ENCODE measurements at regions not wholly inside any gene's neighbourhood (a gene's known extent, or its start where the extent isn't known, plus 50 kb on each side); places are given as distances from the start of the nearest gene placed in this dataset.

- WGBS, 10 experiments, result 17 to 100% (median 89%) methylated on average over 1 to 6 of the region's 6 CpGs; no CpG with 5 or more reads in 2 of the 10 experiments
- ATAC-seq (replicated peaks in 6 of 8), result no peak
- no peak overlapping the region for H3K4me3 ChIP-seq
- H3K27ac ChIP-seq, result no peak overlapping the region
- in situ Hi-C loops (cut with MboI; ENCODE audit: low pct_unique_long_range_greater_than_20kb in 2 of 9, low sequenced_read_pairs in 9 of 9, unreplicated experiment in 9 of 9), result loop anchor here in 1 of 9 experiments (25.0 kb wide), 1 partner anchor 1314 kb away; no protein-coding TSS in a partner anchor
- peaks cover 11 to 16% of the 10 kb centered on the region in 2 donors for H3K4me1 ChIP-seq (replicated peaks in 1 of 2)
Observed at GRCh38 chr6:18748314-18748713, 361.2 kb downstream of the RNF144B start.

GRCh38 chr6:18752278-18753068 lies 365.3 kb downstream of the RNF144B start:
- peaks cover 13 to 20% of the 10 kb centered on the region in 2 donors for H3K4me1 ChIP-seq (replicated peaks in 1 of 2)
- peak in 5 of 8 experiments; percentile 56 to 93 (median 65) for ATAC-seq (replicated peaks in 6 of 8)
- H3K4me3 ChIP-seq, result no peak overlapping the region
- in situ Hi-C loops (cut with MboI; ENCODE audit: low pct_unique_long_range_greater_than_20kb in 2 of 9, low sequenced_read_pairs in 9 of 9, unreplicated experiment in 9 of 9), result no loop called here
- H3K27ac ChIP-seq, result peak overlapping the region in 1 of 2 donors; percentile 57
- 20 to 63% (median 39%) methylated on average over 1 to 5 of the region's 5 CpGs for WGBS, 10 experiments

DNA sequence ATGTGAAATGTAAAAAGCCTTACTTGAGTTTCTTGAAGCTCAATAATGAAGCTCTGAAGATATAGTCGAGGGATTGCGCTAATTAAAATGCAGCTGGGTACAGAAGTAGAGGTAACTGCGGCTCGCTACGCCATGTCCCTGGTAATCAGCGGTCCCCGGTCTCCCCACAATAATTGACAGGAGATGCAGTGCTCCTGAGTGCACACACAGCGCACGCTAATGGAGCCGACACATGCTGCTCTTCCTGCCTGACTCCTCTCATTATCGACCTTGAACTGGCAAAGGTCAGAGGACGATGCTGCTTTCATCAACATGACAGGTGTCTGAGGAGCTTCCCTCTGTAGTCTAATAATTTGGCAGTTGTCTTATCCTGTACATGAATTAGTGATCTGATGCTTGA lies 365.9 kb downstream of the RNF144B start:
- Histone ChIP-seq H3K4me1 (replicated peaks in 1 of 2) (peaks cover 13 to 20% of the 10 kb centered on the region in 2 donors), H3K4me3 (no peak overlapping the region), H3K27ac (peak overlapping the region in 1 of 2 donors; percentile 57)
- ATAC-seq (replicated peaks in 6 of 8), result peak in 5 of 8 experiments; percentile 40 to 70 (median 67)
- in situ Hi-C loops (cut with MboI; ENCODE audit: low pct_unique_long_range_greater_than_20kb in 2 of 9, low sequenced_read_pairs in 9 of 9, unreplicated experiment in 9 of 9), result no loop called here
- WGBS, 10 experiments, result 20 to 84% (median 67%) methylated on average over 1 to 7 of the region's 12 CpGs; no CpG with 5 or more reads in 2 of the 10 experiments

DNA sequence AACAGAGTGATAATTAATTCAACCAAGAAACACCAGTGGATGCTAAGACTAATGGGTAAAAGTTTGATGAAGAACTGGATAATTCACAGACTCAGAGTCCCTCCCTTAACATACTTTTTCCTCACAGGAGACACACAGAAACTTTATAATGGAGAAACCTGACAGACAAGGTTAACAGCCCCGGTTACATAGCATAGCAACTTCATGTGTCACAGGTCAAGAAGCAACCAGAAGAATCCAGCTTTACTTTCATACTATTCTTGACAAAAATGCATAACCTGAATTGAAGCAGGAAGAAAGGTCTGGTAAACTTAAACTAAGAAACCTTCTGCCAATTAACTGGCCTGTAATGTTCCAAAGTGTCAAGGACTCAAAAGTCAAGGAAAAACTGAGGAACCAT lies 375.9 kb downstream of the RNF144B start:
- H3K4me1 ChIP-seq (replicated peaks in 1 of 2), result no peaks in the 10 kb centered on the region
- H3K4me3 ChIP-seq, result no peak overlapping the region
- H3K27ac ChIP-seq, result no peak overlapping the region
- ATAC-seq (replicated peaks in 6 of 8), result no peak
- 0 to 100% (median 59%) methylated on average over 1 of the region's 1 CpG; no CpG with 5 or more reads in 2 of the 10 experiments for WGBS, 10 experiments
- in situ Hi-C loops (cut with MboI; ENCODE audit: low pct_unique_long_range_greater_than_20kb in 2 of 9, low sequenced_read_pairs in 9 of 9, unreplicated experiment in 9 of 9), result no loop called here

DNA sequence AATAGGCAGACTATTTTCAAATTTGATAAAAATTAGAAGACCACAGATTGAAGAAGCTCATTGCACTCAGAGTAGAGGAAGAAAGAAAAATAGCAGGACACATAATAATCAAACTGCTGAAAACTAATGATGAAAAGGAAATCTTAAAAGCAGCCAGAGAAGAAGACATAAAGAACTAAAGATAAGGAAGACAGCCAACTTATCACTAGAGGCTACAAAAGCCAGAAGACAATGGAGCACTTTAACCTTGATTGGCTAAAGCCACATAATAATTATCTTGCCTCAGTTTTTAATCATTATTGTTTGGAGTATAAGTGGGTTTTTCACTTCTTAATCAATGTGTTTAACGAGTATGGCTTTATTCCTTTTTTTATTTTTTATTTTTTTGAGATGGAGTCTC lies 397.6 kb downstream of the RNF144B start:
- in situ Hi-C loops (cut with MboI; ENCODE audit: low pct_unique_long_range_greater_than_20kb in 2 of 9, low sequenced_read_pairs in 9 of 9, unreplicated experiment in 9 of 9), result no loop called here
- ATAC-seq (replicated peaks in 6 of 8), result no peak
- H3K27ac ChIP-seq, result no peak overlapping the region
- 0 to 82% (median 37%) methylated on average over 1 of the region's 1 CpG; no CpG with 5 or more reads in 2 of the 10 experiments for WGBS, 10 experiments
- H3K4me1 ChIP-seq (replicated peaks in 1 of 2), result no peaks in the 10 kb centered on the region
- H3K4me3 ChIP-seq, result no peak overlapping the region

DNA sequence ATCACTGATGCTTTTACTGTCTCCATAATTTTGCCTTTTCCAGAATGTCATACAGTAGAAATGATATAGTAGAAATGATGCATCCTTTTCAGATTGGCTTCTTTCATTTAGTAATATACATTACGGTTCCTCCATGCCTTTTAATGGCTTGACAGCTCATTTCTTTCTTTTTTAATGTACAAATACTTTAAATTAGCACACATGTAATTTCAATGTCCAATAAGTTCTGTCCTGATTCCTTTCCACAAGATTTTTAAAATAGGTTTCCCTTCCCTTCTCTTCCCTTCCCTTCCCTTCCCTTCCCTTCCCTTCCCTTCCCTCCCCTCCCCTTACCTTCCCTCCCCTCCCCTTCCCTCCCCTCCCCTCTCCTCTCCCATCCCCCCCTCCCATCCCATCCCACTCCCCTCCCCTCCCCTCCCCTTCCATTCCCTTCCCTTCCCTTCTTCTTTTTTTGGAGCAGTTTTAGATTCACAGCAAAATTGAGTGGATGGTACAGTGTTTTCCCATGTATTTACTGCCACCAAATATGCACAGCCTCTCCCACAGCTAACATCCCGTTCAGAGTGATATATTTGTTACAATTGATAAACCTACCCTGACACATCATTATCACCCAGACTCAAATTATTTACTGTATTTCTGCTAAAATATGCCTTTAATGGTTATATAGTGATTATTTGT lies 398.8 kb downstream of the RNF144B start:
- Histone ChIP-seq H3K4me1 (replicated peaks in 1 of 2) (no peaks in the 10 kb centered on the region), H3K4me3 (no peak overlapping the region), H3K27ac (no peak overlapping the region)
- in situ Hi-C loops (cut with MboI; ENCODE audit: low pct_unique_long_range_greater_than_20kb in 2 of 9, low sequenced_read_pairs in 9 of 9, unreplicated experiment in 9 of 9), result no loop called here
- 0 to 100% (median 76%) methylated on average over 1 to 2 of the region's 2 CpGs; no CpG with 5 or more reads in 4 of the 10 experiments for WGBS, 10 experiments
- ATAC-seq (replicated peaks in 6 of 8), result no peak

- in situ Hi-C loops (cut with MboI; ENCODE audit: low pct_unique_long_range_greater_than_20kb in 2 of 9, low sequenced_read_pairs in 9 of 9, unreplicated experiment in 9 of 9), result no loop called here
- Histone ChIP-seq H3K4me1 (replicated peaks in 1 of 2) (no peaks in the 10 kb centered on the region), H3K27ac (no peak overlapping the region), H3K4me3 (no peak overlapping the region)
- peak in 1 of 8 experiments; percentile 30 for ATAC-seq (replicated peaks in 6 of 8)
- 6 to 76% (median 65%) methylated on average over 2 to 3 of the region's 3 CpGs; no CpG with 5 or more reads in 1 of the 10 experiments for WGBS, 10 experiments
Observed at GRCh38 chr6:18792866-18793265, 405.7 kb downstream of the RNF144B start.

DNA sequence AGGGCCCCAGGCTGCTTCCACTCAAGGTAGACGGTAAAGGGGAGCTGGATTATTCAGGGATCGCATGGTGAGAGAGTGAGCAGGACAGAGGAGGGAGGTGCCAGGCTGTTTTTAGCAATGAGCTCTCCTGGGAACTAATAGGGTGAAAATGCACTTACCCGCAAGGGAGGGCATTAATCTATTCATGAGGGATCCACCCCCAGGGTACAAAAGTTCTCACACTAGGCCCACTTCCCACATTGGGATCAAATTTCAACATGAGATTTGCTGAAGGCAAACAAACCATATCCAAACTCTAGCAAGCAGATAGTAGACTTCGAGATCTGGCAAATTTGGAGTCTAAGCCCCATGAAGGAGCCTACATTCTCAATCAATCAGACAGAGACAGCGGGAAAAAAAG lies 408.6 kb downstream of the RNF144B start:
- in situ Hi-C loops (cut with MboI; ENCODE audit: low pct_unique_long_range_greater_than_20kb in 2 of 9, low sequenced_read_pairs in 9 of 9, unreplicated experiment in 9 of 9), result no loop called here
- H3K27ac ChIP-seq, result no peak overlapping the region

DNA sequence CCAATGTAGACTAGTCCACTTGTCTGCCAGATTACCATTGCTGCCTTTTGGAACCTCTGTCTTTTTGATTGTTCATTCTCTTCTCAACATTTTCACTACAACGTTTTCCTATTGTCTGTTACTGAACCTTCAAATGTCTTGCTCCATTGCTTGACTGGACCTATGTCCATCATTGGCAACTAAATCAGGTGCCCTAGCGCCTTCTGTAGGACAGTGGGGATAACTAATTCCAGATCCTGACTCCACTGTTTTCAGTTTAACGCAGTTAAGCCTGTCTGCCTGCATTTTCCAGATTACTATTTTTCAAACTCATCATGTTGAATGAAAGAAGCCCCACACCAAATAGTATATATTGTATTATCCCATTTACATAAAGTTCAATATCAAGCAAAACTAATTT lies 433.6 kb downstream of the RNF144B start:
- Histone ChIP-seq H3K4me3 (no peak overlapping the region), H3K4me1 (replicated peaks in 1 of 2) (no peaks in the 10 kb centered on the region), H3K27ac (no peak overlapping the region)
- ATAC-seq (replicated peaks in 6 of 8), result no peak
- in situ Hi-C loops (cut with MboI; ENCODE audit: low pct_unique_long_range_greater_than_20kb in 2 of 9, low sequenced_read_pairs in 9 of 9, unreplicated experiment in 9 of 9), result no loop called here
- whole genome bisulfite sequencing, 10 experiments, result 0 to 95% (median 80%) methylated on average over 1 to 3 of the region's 3 CpGs; no CpG with 5 or more reads in 1 of the 10 experiments

More for the DNA sequence above, 408.6 kb downstream of the RNF144B start:
- no peak for ATAC-seq (replicated peaks in 6 of 8)
- 4 to 100% (median 81%) methylated on average over 1 to 5 of the region's 5 CpGs for WGBS, 10 experiments
- no peak overlapping the region for H3K4me3 ChIP-seq
- no peaks in the 10 kb centered on the region for H3K4me1 ChIP-seq (replicated peaks in 1 of 2)

DNA sequence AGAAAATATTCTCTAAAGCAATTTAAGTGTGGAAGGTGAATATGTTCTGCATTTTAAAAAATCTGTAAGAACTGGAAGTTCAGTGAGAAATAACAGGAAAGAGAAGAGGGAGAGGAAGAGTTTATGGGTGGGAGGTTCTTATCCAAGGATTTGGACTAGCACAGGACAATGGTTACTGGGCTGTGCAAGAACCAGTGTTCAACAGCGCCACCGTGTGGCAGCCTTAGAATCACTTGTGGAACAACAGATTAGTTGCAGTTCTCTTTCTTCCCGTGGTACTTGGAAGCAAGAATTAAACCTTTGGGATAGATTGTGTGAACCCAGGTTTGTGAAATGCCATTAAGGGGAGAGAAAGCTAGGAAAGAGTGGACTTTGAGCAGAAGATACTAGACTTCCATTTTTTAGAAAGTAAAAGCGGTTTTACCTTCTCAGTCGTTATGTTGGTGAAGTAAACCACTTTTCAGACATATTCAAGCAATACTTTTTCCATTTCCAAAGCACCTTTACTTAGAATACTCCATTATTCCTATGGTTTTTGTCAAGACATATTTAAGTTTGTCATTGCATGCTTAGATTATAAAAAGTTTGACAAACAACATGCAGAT lies 436.7 kb downstream of the RNF144B start:
- ATAC-seq (replicated peaks in 6 of 8), result no peak
- H3K4me3 ChIP-seq, result no peak overlapping the region
- H3K27ac ChIP-seq, result no peak overlapping the region
- peaks cover 0 to 4% of the 10 kb centered on the region in 2 donors for H3K4me1 ChIP-seq (replicated peaks in 1 of 2)
- WGBS, 10 experiments, result 33 to 92% (median 58%) methylated on average over 3 to 5 of the region's 5 CpGs; no CpG with 5 or more reads in 1 of the 10 experiments
- in situ Hi-C loops (cut with MboI; ENCODE audit: low pct_unique_long_range_greater_than_20kb in 2 of 9, low sequenced_read_pairs in 9 of 9, unreplicated experiment in 9 of 9), result no loop called here

DNA sequence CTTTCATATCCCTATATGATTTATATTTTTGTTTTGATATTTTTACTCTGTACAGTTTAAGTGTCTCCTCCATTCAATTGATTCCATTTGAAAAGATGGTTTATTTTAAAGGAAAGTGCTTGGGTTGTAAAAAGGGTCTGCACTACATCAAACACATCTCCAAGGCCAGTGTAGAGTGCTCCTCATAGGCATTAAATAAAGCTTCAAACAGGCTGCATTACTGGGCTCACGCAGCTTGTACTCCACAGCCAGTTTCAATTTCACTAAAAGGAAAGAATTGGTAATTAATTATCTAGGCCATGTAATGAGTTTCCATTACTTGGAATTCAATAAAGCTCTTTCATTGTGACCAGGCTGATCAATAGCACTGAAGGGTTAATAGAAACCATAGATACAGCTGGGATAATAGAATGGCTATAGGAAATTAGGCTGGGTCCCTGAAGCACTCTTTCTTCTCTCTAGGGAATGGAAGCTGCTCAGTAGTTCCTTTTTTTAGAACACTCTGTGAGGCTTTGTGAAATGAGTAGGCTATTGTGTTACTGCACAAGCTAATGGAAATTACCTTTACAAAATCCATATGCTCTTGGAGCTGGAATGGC lies 442.2 kb downstream of the RNF144B start:
- ATAC-seq (replicated peaks in 6 of 8), result peak in 5 of 8 experiments; percentile 38 to 95 (median 57)
- no peak overlapping the region for H3K27ac ChIP-seq
- H3K4me1 ChIP-seq (replicated peaks in 1 of 2), result peaks cover 0 to 11% of the 10 kb centered on the region in 2 donors
- no peak overlapping the region for H3K4me3 ChIP-seq
- WGBS, 10 experiments, result 0 to 80% (median 45%) methylated on average over 1 of the region's 1 CpG; no CpG with 5 or more reads in 4 of the 10 experiments
- in situ Hi-C loops (cut with MboI; ENCODE audit: low pct_unique_long_range_greater_than_20kb in 2 of 9, low sequenced_read_pairs in 9 of 9, unreplicated experiment in 9 of 9), result no loop called here

GRCh38 chr6:18835976-18836375 lies 448.8 kb downstream of the RNF144B start:
- ATAC-seq (replicated peaks in 6 of 8), result no peak
- no peaks in the 10 kb centered on the region for H3K4me1 ChIP-seq (replicated peaks in 1 of 2)
- H3K27ac ChIP-seq, result no peak overlapping the region
- in situ Hi-C loops (cut with MboI; ENCODE audit: low pct_unique_long_range_greater_than_20kb in 2 of 9, low sequenced_read_pairs in 9 of 9, unreplicated experiment in 9 of 9), result no loop called here
- no peak overlapping the region for H3K4me3 ChIP-seq
- 0 to 100% (median 82%) methylated on average over 1 to 9 of the region's 9 CpGs for whole genome bisulfite sequencing, 10 experiments

DNA sequence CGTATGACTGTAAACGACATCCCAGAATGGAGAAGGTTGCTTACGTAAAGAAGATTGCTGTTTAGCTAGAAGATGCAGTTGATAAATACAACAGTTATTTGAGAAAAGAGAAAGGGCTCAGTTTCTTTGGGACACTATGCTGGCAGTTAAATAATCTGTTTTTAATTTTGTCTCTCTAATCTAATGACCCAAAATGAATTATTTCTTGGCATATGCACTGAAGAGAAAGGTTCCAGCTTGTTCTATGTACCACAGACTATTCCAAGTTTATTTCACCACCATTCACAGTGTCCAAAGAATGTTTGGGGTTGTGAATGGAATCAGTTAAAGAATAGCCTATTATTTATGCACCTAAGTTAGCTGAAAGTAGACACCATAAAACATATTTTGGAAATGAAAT lies 449.9 kb downstream of the RNF144B start:
- in situ Hi-C loops (cut with MboI; ENCODE audit: low pct_unique_long_range_greater_than_20kb in 2 of 9, low sequenced_read_pairs in 9 of 9, unreplicated experiment in 9 of 9), result no loop called here
- no peak overlapping the region for H3K4me3 ChIP-seq
- no peak overlapping the region for H3K27ac ChIP-seq
- no peak for ATAC-seq (replicated peaks in 6 of 8)
- WGBS, 10 experiments, result 0 to 100% (median 67%) methylated on average over 1 to 3 of the region's 3 CpGs; no CpG with 5 or more reads in 3 of the 10 experiments
- no peaks in the 10 kb centered on the region for H3K4me1 ChIP-seq (replicated peaks in 1 of 2)

All from motor neuron (in vitro differentiated cells).